Cardiac muscle cell (in vitro differentiated cells and primary cell): ENCODE measurements at regions not wholly inside any gene's neighbourhood (a gene's known extent, or its start where the extent isn't known, plus 50 kb on each side); places are given as distances from the start of the nearest gene placed in this dataset.

Experiments used
- DNase-seq, 2 donors: peaks; one replicate each; pipeline versions ENCODE4 v3.0.0 to v3.0.0-alpha.2; 2010 to 2017; ENCODE audit warnings: low read depth in 1 of 2, low spot score in 1 of 2
- H3K27ac ChIP-seq: fragments of 200-600 bp; sonication (generic); 2 replicates; pipeline ENCODE4 v1.5.1; 2016
- H3K27me3 ChIP-seq: fragments of 200-600 bp; sonication (generic); 2 replicates; pipeline ENCODE4 v1.6.0; 2016; ENCODE audit warnings: control low read depth
- H3K36me3 ChIP-seq: fragments of 200-600 bp; sonication (generic); 2 replicates; pipeline ENCODE4 v1.5.1; 2016; ENCODE audit warnings: control low read depth
- H3K4me1 ChIP-seq: fragments of 200-600 bp; sonication (generic); 2 replicates; pipeline ENCODE4 v1.8.1; 2017; ENCODE audit warnings: low read depth, mild to moderate bottlenecking, mixed run types
- H3K4me3 ChIP-seq: fragments of 200-600 bp; sonication (generic); 2 replicates; pipeline ENCODE4 v1.5.1; 2016; ENCODE audit warnings: mild to moderate bottlenecking
- H3K9me3 ChIP-seq: fragments of 200-600 bp; sonication (generic); 2 replicates; pipeline ENCODE4 v1.5.1; 2017; ENCODE audit warnings: low read depth, mild to moderate bottlenecking, control low read depth
- TF ChIP-seq, protein P1 (sequence below): IDR thresholded peaks from 2 replicates; pipeline ENCODE4 v1.5.1; 2012; ENCODE audit warnings: low read depth, mild to moderate bottlenecking, low read length

DNA sequence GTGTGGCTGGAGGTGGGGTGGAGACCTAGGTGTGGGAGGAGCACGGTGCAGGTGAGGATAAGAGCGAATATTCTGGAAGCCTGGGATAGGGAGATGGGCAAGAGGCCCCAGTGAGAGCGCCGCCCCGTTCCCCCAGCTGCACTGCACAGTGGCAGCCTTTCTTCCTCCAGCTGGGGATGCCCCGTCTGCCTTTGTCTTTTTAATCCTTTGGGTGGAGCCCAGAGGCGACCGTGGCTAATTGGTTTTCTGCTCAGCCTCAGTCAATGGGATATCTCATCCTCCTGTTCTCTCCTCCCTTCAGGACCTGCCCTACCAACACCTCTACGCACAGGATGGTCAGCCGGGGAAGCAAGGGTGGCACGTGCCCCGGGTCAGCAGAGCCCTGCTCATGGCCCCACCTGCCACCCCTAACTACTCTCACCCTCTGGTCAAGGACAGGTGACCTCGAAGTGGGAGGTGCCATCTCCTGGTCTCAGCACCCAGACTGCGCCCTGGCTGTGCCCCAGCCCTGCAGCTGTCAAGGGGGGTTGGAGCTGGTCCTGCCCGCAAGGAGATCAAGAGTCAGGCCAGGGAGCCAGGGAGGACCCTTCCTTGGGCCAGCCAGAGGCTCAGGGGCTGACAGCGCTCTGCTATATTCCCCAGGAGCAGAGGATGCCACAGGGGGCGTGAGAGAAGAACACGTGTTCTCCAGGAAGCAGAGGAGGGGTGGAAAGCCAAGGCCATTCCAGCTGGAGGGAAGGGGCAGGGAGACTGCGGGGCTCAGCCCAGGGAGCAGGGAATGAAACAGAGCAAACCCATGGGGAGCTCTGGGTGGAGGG is 64.0 kb downstream of the ADRA2C start:
- H3K4me1 ChIP-seq = no peaks in the 10 kb centered on the region
- no peak for DNase-seq

DNA sequence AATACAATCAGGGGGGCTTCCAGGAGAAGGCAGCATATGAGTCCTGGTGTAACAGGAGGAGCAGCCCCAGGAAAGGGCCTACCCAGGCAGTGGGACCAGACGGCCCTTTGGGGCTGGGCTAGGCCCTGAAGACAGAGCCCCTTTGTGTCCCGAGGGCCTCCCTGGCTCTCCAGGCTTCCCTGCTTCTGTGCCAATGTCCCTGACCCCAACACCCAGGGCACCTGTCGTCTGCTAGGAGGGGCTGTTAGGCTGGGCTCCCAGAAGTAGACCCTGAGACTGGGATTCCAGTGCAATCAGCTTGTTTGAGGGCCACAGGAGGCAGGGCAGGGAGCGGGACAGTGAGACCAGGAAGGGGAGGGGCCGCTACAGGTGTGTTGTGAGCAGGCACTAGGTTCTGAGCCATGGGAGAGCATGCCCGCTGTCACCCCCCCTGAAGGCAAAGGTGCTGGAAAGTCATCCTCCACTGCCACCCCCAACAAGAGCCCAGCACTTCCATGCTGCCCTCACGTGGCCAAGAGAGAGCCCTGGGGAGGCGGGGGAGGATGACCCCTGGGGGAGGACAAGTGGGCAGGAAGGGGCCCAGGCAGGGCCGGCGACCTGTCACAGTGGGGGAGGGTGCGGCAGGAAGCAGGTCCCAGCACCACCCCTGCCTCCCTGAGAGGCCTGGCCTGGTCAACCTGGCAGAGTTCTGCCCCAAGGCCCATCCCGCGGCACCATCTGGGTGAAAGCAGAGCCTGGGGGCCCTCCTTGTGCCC is 64.8 kb downstream of the ADRA2C start:
- no peak for DNase-seq
- Histone ChIP-seq H3K27ac (no peak overlapping the region), H3K4me1 (no peaks in the 10 kb centered on the region), H3K27me3 (peaks cover 18% of the 10 kb centered on the region), H3K4me3 (no peak overlapping the region), H3K36me3 (no peaks in the 10 kb centered on the region), H3K9me3 (no peaks in the 10 kb centered on the region)
- TF ChIP-seq, protein P1, sequence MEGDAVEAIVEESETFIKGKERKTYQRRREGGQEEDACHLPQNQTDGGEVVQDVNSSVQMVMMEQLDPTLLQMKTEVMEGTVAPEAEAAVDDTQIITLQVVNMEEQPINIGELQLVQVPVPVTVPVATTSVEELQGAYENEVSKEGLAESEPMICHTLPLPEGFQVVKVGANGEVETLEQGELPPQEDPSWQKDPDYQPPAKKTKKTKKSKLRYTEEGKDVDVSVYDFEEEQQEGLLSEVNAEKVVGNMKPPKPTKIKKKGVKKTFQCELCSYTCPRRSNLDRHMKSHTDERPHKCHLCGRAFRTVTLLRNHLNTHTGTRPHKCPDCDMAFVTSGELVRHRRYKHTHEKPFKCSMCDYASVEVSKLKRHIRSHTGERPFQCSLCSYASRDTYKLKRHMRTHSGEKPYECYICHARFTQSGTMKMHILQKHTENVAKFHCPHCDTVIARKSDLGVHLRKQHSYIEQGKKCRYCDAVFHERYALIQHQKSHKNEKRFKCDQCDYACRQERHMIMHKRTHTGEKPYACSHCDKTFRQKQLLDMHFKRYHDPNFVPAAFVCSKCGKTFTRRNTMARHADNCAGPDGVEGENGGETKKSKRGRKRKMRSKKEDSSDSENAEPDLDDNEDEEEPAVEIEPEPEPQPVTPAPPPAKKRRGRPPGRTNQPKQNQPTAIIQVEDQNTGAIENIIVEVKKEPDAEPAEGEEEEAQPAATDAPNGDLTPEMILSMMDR = no peak

More for the DNA sequence above, 64.0 kb downstream of the ADRA2C start:
- H3K36me3 ChIP-seq = no peaks in the 10 kb centered on the region
- H3K27me3 ChIP-seq = peaks cover 10% of the 10 kb centered on the region
- TF ChIP-seq, protein P1 = no peak
- H3K4me3 ChIP-seq = no peak overlapping the region
- no peak overlapping the region for H3K27ac ChIP-seq
- H3K9me3 ChIP-seq = no peaks in the 10 kb centered on the region

DNA sequence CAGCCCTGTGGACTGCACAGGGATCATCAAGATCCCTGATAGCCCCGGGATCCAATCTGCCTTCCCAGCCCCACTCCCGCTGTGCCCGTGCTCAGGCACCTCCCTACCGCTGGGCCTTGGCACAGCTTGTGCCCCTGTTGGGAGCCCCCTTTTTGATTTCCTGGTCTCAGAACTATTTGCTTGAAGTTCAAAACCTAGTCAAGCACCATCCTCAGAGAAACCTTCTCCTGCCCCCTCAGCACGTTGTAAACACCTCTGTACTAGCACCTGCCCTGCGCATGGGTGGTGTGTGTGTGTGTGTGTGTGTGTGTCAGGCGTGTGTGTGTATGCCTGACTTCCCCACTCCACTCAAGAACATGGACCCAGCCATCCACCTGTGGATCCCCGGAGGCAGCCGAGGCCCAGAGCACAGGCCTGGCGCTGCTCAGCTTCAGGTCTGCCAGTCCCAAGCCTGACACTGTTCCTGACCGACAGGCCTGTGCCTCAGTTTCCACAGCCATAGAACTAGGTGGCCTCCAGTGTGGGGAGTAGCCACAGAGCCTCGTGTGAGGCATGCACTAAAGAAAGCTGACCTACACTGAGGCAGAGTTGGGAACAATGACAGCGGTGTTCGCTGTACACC is 65.5 kb downstream of the ADRA2C start:
- Histone ChIP-seq H3K27me3 (peaks cover 19% of the 10 kb centered on the region), H3K4me1 (no peaks in the 10 kb centered on the region)
- no peak for DNase-seq

DNA sequence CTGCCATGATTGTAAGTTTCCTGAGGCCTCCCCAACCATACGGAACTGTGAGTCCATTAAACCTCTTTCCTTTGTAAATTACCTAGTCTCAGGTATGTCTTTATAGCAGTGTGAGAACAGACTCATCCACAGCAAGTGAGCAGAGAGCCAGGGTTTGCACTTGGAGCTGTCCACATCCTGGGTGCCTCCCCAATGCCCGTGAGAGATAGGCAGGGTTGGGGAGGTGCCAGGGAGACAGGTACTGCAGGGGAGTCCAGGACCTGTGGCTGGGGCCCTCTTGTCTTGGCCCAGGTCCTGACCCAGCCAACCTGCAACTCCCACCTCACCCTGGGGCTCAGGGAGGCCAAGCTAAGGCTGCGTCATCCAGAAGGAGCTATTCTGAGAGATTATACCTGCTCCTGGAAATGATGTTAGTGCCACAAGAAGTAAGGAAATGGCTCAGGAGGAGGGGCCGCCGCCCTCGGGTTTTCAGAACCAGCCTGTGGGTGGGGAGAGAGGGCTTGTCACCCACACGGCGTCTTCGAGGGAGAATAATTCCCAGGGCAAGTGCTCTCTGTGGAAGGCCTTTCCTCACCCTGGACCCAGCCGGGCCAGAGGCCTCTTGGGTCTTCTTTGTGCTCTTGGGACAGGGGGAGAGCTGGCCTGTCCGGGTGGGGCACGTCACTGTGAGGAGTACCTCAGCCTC is 66.5 kb downstream of the ADRA2C start:
- H3K4me3 ChIP-seq = no peak overlapping the region
- H3K27ac ChIP-seq = no peak overlapping the region
- no peaks in the 10 kb centered on the region for H3K36me3 ChIP-seq
- no peaks in the 10 kb centered on the region for H3K4me1 ChIP-seq
- TF ChIP-seq, protein P1 = no peak
- H3K9me3 ChIP-seq = no peaks in the 10 kb centered on the region
- H3K27me3 ChIP-seq = peaks cover 19% of the 10 kb centered on the region
- no peak for DNase-seq

More for the DNA sequence above, 65.5 kb downstream of the ADRA2C start:
- Histone ChIP-seq H3K36me3 (no peaks in the 10 kb centered on the region), H3K27ac (no peak overlapping the region), H3K9me3 (no peaks in the 10 kb centered on the region), H3K4me3 (no peak overlapping the region)
- TF ChIP-seq, protein P1 = no peak

DNA sequence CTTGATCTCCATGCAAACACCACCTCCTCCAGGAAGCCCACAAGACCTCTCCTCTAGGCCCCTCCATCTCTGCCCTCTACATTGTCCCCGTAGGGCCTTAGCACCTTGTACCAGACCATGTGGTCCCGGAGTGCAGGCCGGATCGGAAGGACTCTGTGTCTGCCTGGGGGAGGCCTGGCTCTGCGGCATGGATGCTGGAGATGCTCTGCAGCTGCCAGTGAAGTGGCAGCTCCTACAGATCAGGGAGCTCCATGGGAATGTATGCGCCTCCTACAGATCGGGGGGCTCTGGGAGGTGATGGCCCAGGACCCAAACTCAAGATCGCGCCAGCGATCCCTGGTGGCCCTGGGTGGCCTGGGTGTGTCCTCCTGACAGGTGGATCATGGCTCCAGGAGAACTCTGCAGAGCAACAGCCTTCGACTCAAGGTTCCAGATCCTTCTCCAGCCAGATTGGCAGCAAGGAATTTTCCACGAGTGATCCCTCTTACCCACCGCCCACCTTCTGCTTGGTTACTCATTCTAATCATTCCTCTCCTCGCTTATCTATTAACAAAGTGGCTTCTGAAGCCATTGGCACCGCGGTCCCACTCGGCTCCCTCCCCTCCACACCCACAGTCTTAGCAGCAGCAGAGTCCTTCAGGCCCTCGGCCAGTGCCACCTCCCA is 67.3 kb downstream of the ADRA2C start:
- H3K4me1 ChIP-seq = no peaks in the 10 kb centered on the region

More for the DNA sequence above, 67.3 kb downstream of the ADRA2C start:
- no peaks in the 10 kb centered on the region for H3K36me3 ChIP-seq
- H3K9me3 ChIP-seq = no peaks in the 10 kb centered on the region
- H3K4me3 ChIP-seq = no peak overlapping the region
- H3K27me3 ChIP-seq = peaks cover 19% of the 10 kb centered on the region
- TF ChIP-seq, protein P1 = no peak
- no peak for DNase-seq
- H3K27ac ChIP-seq = no peak overlapping the region
